GM21526 (cell line): ENCODE measurements at regions not wholly inside any gene's neighbourhood (a gene's known extent, or its start where the extent isn't known, plus 50 kb on each side); places are given as distances from the start of the nearest gene placed in this dataset.

Source experiments
- ATAC-seq: cut with Tn5 transposase; IDR thresholded peaks from one replicate; pipeline ENCODE4 v1.9.1; 2021; ENCODE audit warnings: moderate library complexity; ENCODE audit not compliant: unreplicated experiment, low FRiP score

- ATAC-seq: no peak
Observed at GRCh38 chr6:91780270-91780669, 1193.4 kb upstream of the MAP3K7 start.

GRCh38 chr6:91761621-91762020, 1174.7 kb upstream of the MAP3K7 start:
- ATAC-seq: no peak

GRCh38 chr6:91754691-91755090, 1167.8 kb upstream of the MAP3K7 start:
- ATAC-seq: no peak

GRCh38 chr6:91751526-91751925, 1164.7 kb upstream of the MAP3K7 start:
- no peak for ATAC-seq

GRCh38 chr6:91744566-91744965, 1157.7 kb upstream of the MAP3K7 start:
- no peak for ATAC-seq

GRCh38 chr6:91743756-91744155, 1156.9 kb upstream of the MAP3K7 start:
- no peak for ATAC-seq

GRCh38 chr6:91731939-91732338, 1145.1 kb upstream of the MAP3K7 start:
- ATAC-seq: no peak

GRCh38 chr6:91730710-91731109, 1143.8 kb upstream of the MAP3K7 start:
- no peak for ATAC-seq

GRCh38 chr6:91720324-91720723, 1133.5 kb upstream of the MAP3K7 start:
- no peak for ATAC-seq

GRCh38 chr6:91719414-91719813, 1132.5 kb upstream of the MAP3K7 start:
- no peak for ATAC-seq

GRCh38 chr6:91718198-91718597, 1131.3 kb upstream of the MAP3K7 start:
- ATAC-seq: no peak

- ATAC-seq: no peak
Observed at GRCh38 chr6:91717094-91717493, 1130.2 kb upstream of the MAP3K7 start.

GRCh38 chr6:91716361-91716760, 1129.5 kb upstream of the MAP3K7 start:
- no peak for ATAC-seq

GRCh38 chr6:91715171-91715805, 1128.4 kb upstream of the MAP3K7 start:
- ATAC-seq: no peak

GRCh38 chr6:91713911-91714310, 1127.0 kb upstream of the MAP3K7 start:
- ATAC-seq: no peak

GRCh38 chr6:91711518-91711917, 1124.6 kb upstream of the MAP3K7 start:
- no peak for ATAC-seq

GRCh38 chr6:91710342-91710741, 1123.5 kb upstream of the MAP3K7 start:
- ATAC-seq: no peak

- no peak for ATAC-seq
Observed at GRCh38 chr6:91708534-91708933, 1121.7 kb upstream of the MAP3K7 start.

- no peak for ATAC-seq
Observed at GRCh38 chr6:91705646-91706045, 1118.8 kb upstream of the MAP3K7 start.

GRCh38 chr6:91704531-91704930, 1117.7 kb upstream of the MAP3K7 start:
- ATAC-seq: no peak

- no peak for ATAC-seq
Observed at GRCh38 chr6:91697010-91697695, 1110.3 kb upstream of the MAP3K7 start.

- ATAC-seq: no peak
Observed at GRCh38 chr6:91695221-91695620, 1108.3 kb upstream of the MAP3K7 start.
